ENCODE measurements at regions not wholly inside any gene's neighbourhood (a gene's known extent, or its start where the extent isn't known, plus 50 kb on each side); places are given as distances from the start of the nearest gene placed in this dataset.

- Histone ChIP-seq H3K27ac (no peak overlapping the region), H3K4me3 (no peak overlapping the region), H3K27me3 (no peaks in the 10 kb centered on the region), H3K36me3 (no peaks in the 10 kb centered on the region), H3K9me3 (no peaks in the 10 kb centered on the region), H3K4me1 (no peaks in the 10 kb centered on the region)
- DNase-seq: no peak
- intact Hi-C loops (cut with DNase I): no loop called here
- TF ChIP-seq POLR2A (IDR thresholded peaks at IDR 0.05): no peak
- TF ChIP-seq CTCF (IDR thresholded peaks at IDR 0.05): no peak
- WGBS, 2 donors: 57 to 82% methylated on average over 1 of the region's 1 CpG
Observed at GRCh38 chr11:80048513-80048912, 607.7 kb upstream of the TENM4 start.

GRCh38 chr11:80041136-80042000 is 600.5 kb upstream of the TENM4 start:
- Histone ChIP-seq H3K27ac (no peak overlapping the region), H3K4me3 (no peak overlapping the region), H3K9me3 (no peaks in the 10 kb centered on the region), H3K27me3 (no peaks in the 10 kb centered on the region), H3K4me1 (no peaks in the 10 kb centered on the region), H3K36me3 (no peaks in the 10 kb centered on the region)
- intact Hi-C loops (cut with DNase I): no loop called here
- TF ChIP-seq CTCF (IDR thresholded peaks at IDR 0.05) (no peak), POLR2A (IDR thresholded peaks at IDR 0.05) (no peak)
- 80 to 84% methylated on average over 7 of the region's 7 CpGs for WGBS, 2 donors
- no peak for DNase-seq

DNA sequence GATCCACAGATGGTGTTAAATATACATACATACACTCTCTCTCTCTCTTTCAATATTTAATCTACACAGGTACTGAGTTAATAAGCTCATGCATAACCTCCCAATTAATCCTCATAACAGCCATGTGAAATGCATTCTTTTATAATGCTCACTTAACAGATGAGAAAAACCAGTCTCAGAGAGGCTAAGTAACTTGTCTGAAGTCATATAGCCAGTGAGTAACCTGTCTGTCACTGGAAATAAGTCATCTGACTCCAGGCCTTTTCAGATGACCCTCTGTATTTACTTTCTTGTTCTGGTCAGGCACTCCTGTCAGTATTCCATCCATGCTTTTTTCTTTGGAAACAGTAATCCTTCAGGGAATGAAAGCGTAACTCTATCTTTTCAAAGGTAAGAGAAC is 594.0 kb upstream of the TENM4 start:
- Histone ChIP-seq H3K4me1 (no peaks in the 10 kb centered on the region), H3K4me3 (no peak overlapping the region), H3K9me3 (no peaks in the 10 kb centered on the region), H3K27ac (no peak overlapping the region), H3K27me3 (no peaks in the 10 kb centered on the region), H3K36me3 (no peaks in the 10 kb centered on the region)
- intact Hi-C loops (cut with DNase I): no loop called here
- no peak for TF ChIP-seq POLR2A (IDR thresholded peaks at IDR 0.05)
- no peak for TF ChIP-seq CTCF (IDR thresholded peaks at IDR 0.05)
- 91 to 100% methylated on average over 1 of the region's 1 CpG for WGBS, 2 donors
- no peak for DNase-seq

DNA sequence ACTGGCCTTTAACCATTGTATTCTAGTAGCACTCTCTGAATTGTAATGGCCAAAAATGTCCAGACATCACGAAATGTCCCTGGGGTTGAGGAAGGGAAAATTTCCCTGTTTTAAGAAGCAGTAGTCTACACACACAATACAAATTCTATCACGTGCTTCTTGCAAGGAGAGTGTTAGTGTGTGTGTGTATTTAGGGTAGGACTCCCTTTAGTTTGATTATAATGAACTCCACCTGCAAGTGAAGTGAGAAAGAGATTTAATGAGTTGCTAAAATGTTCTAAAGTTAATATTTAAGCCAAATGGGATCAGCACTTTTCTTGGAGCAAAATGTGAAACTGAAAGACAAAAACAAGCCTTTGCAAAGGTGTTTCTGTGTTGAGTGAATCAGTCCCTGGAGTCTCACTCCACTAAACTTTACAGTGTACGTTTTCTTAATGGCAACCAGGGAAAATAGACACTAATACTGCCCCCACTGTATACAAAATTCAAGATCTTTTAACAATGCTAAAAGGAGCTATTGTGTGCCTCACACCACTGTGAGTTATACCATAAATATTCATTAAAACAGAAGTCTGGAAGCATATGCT is 590.3 kb upstream of the TENM4 start:
- Histone ChIP-seq H3K4me3 (no peak overlapping the region), H3K36me3 (no peaks in the 10 kb centered on the region), H3K9me3 (no peaks in the 10 kb centered on the region), H3K27ac (no peak overlapping the region), H3K4me1 (no peaks in the 10 kb centered on the region), H3K27me3 (no peaks in the 10 kb centered on the region)
- 55 to 60% methylated on average over 3 of the region's 3 CpGs for WGBS, 2 donors
- DNase-seq: no peak
- TF ChIP-seq CTCF (IDR thresholded peaks at IDR 0.05) (no peak), POLR2A (IDR thresholded peaks at IDR 0.05) (no peak)
- intact Hi-C loops (cut with DNase I): no loop called here

- TF ChIP-seq CTCF (IDR thresholded peaks at IDR 0.05): no peak
- TF ChIP-seq POLR2A (IDR thresholded peaks at IDR 0.05): no peak
- intact Hi-C loops (cut with DNase I): no loop called here
Observed at GRCh38 chr11:80028998-80029397, 588.2 kb upstream of the TENM4 start.

More at GRCh38 chr11:80028998-80029397, 588.2 kb upstream of the TENM4 start:
- WGBS, 2 donors: 44 to 71% methylated on average over 3 of the region's 3 CpGs
- Histone ChIP-seq H3K9me3 (no peaks in the 10 kb centered on the region), H3K36me3 (no peaks in the 10 kb centered on the region), H3K4me1 (no peaks in the 10 kb centered on the region), H3K27me3 (no peaks in the 10 kb centered on the region), H3K4me3 (no peak overlapping the region), H3K27ac (no peak overlapping the region)
- no peak for DNase-seq
